HG03280 (cell line): ENCODE measurements at regions not wholly inside any gene's neighbourhood (a gene's known extent, or its start where the extent isn't known, plus 50 kb on each side); places are given as distances from the start of the nearest gene placed in this dataset.
"Not testable (repeated sequence)": the region's sequence is repeated elsewhere in the genome, so short reads cannot be mapped to it uniquely, and the experiment has no call there.

Experiments
- ATAC-seq: cut with Tn5 transposase; IDR thresholded peaks from one replicate; pipeline ENCODE4 v1.9.1; 2021; ENCODE audit warnings: mild to moderate bottlenecking, moderate library complexity; ENCODE audit not compliant: unreplicated experiment

DNA sequence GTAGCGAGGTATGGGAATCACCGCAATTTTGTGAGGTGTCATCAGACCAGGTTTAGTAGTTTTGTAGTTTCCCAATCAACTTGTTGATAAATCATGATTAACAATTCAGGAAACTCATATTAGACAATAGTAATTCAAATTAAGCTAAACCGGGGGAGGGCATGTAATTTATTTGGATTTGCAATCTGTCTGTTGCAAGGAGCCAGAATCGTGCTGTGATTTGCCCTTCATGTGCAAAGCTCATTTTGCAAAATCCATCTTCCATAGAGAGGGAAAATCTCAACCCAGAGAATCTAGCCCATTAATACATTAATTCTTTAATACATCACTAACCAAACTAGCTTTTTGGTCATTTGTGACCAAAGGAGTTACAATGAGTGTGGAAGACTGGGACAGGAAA lies 164.7 kb upstream of the TRPM3 start:
- ATAC-seq = no peak

- ATAC-seq = peak; percentile 90
Observed at GRCh38 chr9:71285191-71285656, 163.8 kb upstream of the TRPM3 start.

DNA sequence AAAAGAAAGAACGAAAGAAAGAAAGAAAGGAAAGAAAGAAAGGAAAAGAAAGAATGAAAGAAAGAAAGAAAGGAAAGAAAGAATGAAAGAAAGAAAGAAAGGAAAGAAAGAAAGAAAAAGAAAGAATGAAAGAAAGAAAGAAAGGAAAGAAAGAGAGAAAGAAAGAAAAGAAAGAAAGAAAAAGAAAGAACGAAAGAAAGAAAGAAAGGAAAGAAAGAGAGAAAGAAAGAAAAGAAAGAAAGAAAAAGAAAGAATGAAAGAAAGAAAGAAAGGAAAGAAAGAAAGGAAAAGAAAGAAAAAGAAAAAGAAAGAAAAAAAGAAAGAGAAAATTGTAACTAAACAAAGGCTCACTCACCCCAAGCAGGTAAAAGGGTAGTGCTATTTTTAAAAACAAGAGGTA lies 160.7 kb upstream of the TRPM3 start:
- not testable (repeated sequence) for ATAC-seq

GRCh38 chr9:71279151-71279739 lies 157.8 kb upstream of the TRPM3 start:
- ATAC-seq = no peak

DNA sequence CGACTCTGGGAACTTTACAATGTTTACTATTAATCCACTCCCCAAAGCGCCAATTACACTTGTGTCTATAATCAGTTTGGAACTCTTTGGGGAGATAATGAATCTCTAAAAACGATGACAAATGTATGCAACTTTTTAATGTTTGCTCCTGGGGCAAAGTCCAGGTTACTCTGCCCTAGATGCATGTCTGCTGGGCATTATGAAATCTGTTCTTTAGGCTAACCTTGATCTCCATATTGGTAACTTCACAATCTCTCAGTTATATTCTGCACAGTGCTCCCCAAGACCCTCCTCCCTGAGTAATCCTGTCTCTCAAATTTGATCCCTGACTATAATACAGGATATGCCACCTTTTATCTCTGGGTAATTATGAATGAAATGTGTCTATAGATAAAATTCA lies 152.2 kb upstream of the TRPM3 start:
- no peak for ATAC-seq

DNA sequence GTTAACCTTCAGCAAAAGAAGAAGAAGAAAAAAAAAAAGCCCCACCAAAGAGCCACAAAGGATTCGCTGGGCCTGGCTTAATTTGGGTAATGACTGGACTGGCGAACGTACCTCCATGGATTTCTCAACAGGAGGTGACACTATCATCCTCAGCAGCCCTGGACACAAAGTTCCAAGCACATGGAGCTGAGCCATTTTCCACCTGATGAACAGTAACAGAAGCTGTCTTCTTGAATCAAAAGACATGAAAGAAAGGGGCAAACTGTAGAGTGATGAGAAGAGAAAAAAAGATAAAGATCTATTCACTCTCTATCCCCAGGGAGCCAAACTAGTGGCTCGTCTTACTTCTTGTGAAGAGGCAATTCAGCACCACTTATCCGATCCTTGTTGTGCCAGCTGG lies 150.2 kb upstream of the TRPM3 start:
- ATAC-seq = no peak

DNA sequence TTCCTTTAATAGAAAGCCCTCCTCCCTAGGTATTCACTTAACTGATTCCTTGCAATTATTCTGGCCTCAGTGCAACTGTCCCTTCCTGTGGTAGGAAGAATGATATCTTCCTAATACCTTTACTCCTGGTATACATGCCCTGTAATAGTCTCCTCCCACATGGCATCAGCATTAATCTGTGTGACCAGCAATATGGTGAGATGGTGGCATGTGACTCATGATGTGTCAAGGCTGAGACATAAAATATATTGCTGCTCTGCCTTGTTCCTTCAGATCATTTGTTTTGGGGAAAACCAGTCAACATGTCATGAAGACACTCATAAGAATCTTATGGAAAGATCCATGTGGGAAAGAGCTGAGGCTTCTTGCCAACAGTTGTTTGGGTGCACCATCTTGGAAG lies 149.1 kb upstream of the TRPM3 start:
- ATAC-seq = no peak

DNA sequence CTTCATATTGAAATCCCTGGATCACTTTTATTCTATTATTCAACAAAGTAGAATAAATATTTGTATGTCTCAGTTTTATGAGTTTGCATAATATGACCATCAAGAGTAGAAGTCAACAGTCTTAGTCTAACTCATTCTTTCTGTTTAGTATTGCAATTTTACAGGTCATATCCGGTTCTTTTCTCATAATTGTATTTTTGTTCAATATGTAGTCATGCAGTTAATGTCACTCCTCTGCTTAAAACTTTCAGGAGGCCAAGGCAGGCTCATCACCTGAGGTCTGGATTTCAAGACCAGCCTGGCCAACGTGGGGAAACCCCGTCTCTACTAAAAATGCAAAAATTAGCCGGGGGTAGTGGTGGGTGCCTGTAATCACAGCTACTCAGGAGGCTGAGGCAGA lies 148.4 kb upstream of the TRPM3 start:
- no peak for ATAC-seq

GRCh38 chr9:71268871-71269635 lies 147.6 kb upstream of the TRPM3 start:
- no peak for ATAC-seq

- ATAC-seq = no peak
Observed at GRCh38 chr9:71263451-71263850, 142.0 kb upstream of the TRPM3 start.

DNA sequence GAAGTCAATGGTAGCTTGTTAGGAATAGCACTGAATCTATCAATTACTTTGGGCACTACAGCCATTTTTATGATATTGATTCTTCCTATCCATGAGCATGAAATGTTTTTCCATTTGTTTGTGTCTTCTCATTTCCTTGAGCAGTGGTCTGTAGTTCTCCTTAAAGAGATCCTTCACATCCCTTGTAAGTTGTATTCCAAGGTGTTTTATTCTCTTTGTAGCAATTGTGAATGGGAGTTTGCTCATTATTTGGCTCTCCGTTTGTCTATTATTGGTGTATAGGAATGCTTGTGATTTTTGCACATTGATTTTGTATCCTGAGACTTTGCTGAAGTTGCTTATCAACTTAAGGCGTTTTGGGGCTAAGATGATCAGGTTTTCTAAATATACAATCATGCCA lies 139.0 kb upstream of the TRPM3 start:
- not testable (repeated sequence) for ATAC-seq

GRCh38 chr9:71254592-71255277 lies 133.3 kb upstream of the TRPM3 start:
- no peak for ATAC-seq

- no peak for ATAC-seq
Observed at GRCh38 chr9:71253011-71253410, 131.6 kb upstream of the TRPM3 start.

- no peak for ATAC-seq
Observed at GRCh38 chr9:71250581-71250980, 129.2 kb upstream of the TRPM3 start.

DNA sequence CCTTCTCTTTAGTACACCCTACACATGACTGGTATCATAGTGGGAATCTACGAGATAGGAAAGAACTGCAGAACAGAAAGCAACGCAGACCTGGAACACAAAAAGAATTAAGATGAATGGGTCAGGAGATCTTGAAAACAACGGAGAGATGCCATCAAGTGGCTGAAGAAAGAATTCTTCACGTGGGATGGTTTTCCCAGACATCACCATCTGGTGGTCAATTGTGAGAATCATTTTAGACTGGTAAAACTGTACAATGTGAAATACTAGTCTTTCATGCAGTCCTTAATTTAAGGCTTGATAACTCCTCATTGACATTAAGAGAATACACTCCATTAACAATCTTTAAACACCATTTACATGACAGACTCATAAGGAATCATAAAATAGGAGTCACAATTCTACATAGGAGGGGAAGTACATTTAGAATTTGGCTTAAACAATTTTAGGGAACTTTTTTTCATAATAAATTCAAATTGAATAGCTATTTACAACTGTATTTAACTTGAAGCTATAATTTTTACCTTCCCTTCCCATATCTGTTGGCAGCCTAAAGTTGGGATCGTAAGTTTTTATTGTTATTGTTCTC lies 128.4 kb upstream of the TRPM3 start:
- ATAC-seq = peak; percentile 86

DNA sequence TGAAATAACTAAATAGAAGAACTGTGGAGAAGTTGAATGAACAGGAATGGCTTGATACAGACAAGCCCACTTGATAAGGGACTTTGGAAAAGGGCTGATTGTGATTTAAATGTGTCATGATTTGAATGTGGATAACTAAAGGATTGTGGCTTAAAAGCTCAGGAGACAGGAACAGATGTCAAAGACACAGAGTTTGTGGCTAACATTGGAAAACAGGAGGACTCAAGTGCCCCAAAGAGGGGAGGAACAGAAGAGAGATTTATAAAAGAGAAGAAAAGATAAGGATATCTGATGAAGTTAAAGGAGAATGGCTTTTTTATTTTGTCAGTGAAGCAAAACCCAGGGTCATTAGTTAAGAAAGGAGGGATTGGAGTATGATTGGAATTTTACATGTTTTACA lies 124.2 kb upstream of the TRPM3 start:
- no peak for ATAC-seq

DNA sequence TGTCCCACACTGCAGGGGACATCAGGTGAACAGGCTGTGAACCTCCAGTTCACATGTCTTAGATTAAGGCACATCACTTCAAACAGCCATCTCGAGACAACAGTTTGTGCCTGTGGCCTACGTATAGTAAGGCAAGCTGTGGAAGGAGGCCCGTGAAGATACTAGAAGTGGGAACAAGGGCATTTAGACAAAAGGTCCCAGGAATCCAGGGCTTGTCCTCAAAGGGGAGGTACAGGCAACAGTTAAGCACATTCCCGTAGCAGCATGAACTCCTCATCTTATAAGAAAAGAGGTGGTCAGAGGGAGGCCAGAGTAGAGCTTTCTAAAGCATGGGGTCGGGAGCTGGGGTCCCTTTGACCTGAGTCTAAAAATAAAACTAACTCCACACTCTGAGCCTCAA lies 122.5 kb upstream of the TRPM3 start:
- no peak for ATAC-seq

DNA sequence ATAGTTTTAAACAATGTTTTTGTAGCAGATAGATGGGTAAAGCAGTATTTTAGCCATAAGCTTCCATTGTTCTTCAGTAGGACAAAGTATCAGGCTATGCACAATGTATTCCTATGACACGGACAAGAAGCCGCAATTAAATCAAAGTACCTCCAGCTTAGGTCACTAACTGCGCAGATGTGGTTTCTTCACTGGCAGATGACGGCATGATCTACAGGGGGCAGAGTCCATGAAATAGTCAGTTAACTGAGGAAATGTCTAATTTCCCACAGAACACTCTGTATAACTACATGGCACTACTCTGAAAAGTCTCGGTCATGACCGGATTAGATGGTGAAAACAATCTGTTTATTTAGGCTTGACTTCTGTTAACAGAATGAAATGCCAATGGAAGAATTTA lies 120.7 kb upstream of the TRPM3 start:
- ATAC-seq = no peak

DNA sequence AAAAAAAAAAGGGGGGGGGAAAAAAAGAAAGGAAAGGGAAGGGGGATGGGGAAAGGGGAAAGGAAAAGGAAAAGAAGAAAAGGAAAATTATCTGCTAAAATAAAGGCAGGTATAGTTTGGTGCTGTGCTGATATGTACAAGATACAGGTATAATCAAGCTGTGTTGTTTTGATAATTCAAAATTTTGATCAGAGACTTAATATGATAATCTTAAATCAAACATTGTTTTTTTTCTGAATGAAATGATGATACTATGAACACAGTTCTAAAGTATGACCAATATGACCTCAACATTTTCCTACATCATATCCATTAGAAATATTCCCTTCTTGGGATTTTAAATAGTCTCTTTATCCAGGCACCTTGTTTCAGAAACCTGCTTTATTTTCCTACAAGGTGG lies 115.6 kb upstream of the TRPM3 start:
- no peak for ATAC-seq

GRCh38 chr9:71233646-71234045 lies 112.2 kb upstream of the TRPM3 start:
- ATAC-seq = no peak

DNA sequence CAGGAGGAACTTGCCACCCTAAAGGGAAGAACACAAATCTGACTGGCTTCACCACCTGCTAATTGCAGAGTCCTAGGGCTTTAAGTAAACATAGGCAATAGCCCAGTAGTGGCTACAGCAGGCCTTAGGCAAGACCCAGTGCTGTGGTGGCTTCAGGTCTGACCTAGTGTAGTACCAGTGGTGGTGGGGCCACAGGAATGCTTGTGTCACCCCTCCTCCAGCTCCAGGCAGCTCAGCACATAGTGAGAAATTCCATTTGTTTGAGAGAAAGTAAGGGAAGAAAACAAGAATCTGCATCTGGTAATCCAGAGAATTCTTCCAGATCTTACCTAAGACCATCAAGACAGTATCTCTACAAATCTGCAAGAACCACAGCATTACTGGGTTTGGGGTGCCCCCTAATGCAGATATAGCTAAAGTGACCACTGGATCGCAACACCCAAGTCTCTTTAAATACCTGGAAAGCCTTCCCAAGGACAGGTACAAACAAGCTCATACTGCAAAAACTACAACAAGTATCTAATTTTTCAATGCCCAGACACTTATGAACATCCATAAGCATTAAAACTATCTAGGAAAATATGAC lies 102.6 kb upstream of the TRPM3 start:
- ATAC-seq = no peak
